ENCODE measurements at regions not wholly inside any gene's neighbourhood (a gene's known extent, or its start where the extent isn't known, plus 50 kb on each side); places are given as distances from the start of the nearest gene placed in this dataset.

- DNase-seq (ENCODE audit: insufficient read length, low spot score) = no peak
- no peak for FAIRE-seq
- no peak for TF ChIP-seq CTCF (IDR thresholded peaks at IDR 0.05; ENCODE audit: insufficient read depth, missing control alignments)
Measured at GRCh38 chr12:116642683-116643082, 83.5 kb downstream of the MAP1LC3B2 start.

GRCh38 chr12:116642106-116642505 is 82.9 kb downstream of the MAP1LC3B2 start:
- FAIRE-seq (no peak), DNase-seq (ENCODE audit: insufficient read length, low spot score) (no peak)
- TF ChIP-seq CTCF (IDR thresholded peaks at IDR 0.05; ENCODE audit: insufficient read depth, missing control alignments) = no peak

GRCh38 chr12:116640281-116640680 is 81.1 kb downstream of the MAP1LC3B2 start:
- DNase-seq (ENCODE audit: insufficient read length, low spot score) (no peak), FAIRE-seq (no peak)
- TF ChIP-seq CTCF (IDR thresholded peaks at IDR 0.05; ENCODE audit: insufficient read depth, missing control alignments) = no peak

GRCh38 chr12:116639765-116640164 is 80.6 kb downstream of the MAP1LC3B2 start:
- no peak for TF ChIP-seq CTCF (IDR thresholded peaks at IDR 0.05; ENCODE audit: insufficient read depth, missing control alignments)
- FAIRE-seq (no peak), DNase-seq (ENCODE audit: insufficient read length, low spot score) (no peak)

GRCh38 chr12:116638376-116638775 is 79.2 kb downstream of the MAP1LC3B2 start:
- FAIRE-seq = no peak
- TF ChIP-seq CTCF (IDR thresholded peaks at IDR 0.05; ENCODE audit: insufficient read depth, missing control alignments) = no peak
- no peak for DNase-seq (ENCODE audit: insufficient read length, low spot score)

- no peak for DNase-seq (ENCODE audit: insufficient read length, low spot score)
- no peak for TF ChIP-seq CTCF (IDR thresholded peaks at IDR 0.05; ENCODE audit: insufficient read depth, missing control alignments)
- FAIRE-seq = no peak
Measured at GRCh38 chr12:116637589-116638150, 78.5 kb downstream of the MAP1LC3B2 start.

GRCh38 chr12:116636608-116637519 is 77.7 kb downstream of the MAP1LC3B2 start:
- no peak for TF ChIP-seq CTCF (IDR thresholded peaks at IDR 0.05; ENCODE audit: insufficient read depth, missing control alignments)
- DNase-seq (ENCODE audit: insufficient read length, low spot score) (no peak), FAIRE-seq (no peak)
